NCI-H1048 (cell line): ENCODE measurements at regions not wholly inside any gene's neighbourhood (a gene's known extent, or its start where the extent isn't known, plus 50 kb on each side); places are given as distances from the start of the nearest gene placed in this dataset.

ENCODE experiments used
- DNase-seq: peaks from one replicate; lab custom pipeline; 2025; lab: John Stamatoyannopoulos, UW

DNA sequence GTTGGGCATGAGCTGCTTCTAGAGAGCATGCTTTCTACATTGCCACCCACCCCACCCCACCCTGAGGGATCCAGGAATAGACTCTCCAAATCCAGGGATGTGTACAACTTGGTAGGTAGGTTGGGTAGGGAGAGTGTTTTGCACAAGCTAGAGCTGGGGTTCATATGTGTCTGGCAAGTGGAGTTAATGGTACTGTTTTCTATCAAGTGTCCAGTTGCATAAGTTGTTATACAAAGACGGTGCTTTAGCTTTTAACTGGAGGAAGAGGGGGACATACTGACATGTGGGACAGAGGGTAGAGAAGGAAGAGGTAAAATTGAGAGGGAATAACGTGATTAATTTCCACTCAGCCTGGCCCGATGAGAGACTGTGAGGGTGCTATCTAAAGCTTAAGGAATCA lies 51.0 kb upstream of the TNC start:
- DNase-seq, result no peak

DNA sequence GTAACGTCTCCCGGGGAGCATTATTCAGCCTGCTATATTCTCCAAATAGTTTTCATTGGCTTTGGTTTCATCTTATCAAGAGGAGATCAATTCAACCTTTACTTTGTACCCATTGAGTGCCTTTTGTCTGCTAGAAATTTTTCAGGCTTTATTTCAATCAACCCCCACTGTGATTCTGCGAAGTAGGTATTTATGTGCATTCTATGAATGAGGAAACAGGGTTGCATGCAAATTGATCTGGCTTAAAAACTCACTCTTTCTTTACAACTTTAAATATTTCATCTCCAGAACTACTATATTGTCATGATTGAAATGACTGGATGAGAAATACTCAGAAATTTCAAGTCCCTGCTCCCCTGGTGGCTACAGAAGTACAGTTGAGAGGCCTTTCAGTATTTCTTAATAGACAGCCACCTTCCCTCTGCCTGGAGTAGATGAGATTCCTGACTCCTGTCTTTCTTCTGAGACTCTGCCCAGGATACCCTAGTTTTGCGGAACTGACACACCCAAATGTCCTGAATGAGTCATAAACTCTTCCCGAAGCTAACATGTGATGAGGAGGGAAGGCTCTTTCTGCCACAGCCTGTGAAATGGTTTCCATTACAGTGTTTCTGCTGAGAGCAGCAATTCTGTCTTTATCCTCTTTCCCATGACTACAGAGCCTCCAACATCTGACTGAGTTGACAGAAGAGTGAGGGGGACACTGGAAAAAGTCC lies 52.6 kb upstream of the TNC start:
- DNase-seq, result no peak

- DNase-seq, result no peak
Observed at GRCh38 chr9:115171921-115172388, 54.0 kb upstream of the TNC start.

GRCh38 chr9:115182264-115182663 lies 64.3 kb upstream of the TNC start:
- no peak for DNase-seq

GRCh38 chr9:115183436-115183835 lies 65.5 kb upstream of the TNC start:
- no peak for DNase-seq

DNA sequence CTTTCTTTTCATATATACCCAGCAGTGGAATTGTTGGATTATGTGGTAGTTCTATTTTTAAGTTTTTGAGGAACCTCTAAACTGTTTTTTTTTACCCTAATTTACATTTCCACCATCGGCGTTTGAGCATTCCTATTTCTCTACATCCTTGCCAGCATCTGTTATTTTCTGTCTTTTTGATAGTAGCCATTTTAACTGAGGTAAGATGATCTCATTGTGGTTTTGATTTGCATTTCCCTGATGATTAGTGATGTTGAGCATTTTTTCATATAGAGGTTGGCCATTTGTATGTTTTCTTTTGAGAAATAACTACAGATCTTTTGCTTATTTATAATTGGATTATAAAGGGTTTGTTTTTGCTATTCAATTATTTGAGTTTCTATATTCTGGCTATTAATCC lies 71.7 kb upstream of the TNC start:
- no peak for DNase-seq

- no peak for DNase-seq
Observed at GRCh38 chr9:115191667-115192066, 73.7 kb upstream of the TNC start.

DNA sequence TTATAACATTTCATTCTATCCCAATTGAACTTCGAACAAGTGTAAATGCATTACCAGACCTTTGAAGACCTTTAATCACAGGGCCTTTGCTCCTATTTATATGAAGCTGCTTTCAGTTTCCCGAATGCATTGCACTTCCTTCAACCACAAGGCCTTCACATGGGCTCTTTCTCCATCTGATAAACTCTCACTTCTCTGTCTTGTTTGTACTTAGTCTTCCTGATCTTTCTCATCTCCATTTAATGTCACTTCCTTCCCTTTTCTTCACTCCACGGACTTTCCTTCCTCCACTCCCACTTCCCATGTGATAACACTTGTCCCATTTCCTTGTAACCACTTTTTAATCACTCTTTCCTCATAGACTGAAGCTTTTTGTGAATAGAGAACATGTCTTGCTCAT lies 74.3 kb upstream of the TNC start:
- DNase-seq, result no peak

DNA sequence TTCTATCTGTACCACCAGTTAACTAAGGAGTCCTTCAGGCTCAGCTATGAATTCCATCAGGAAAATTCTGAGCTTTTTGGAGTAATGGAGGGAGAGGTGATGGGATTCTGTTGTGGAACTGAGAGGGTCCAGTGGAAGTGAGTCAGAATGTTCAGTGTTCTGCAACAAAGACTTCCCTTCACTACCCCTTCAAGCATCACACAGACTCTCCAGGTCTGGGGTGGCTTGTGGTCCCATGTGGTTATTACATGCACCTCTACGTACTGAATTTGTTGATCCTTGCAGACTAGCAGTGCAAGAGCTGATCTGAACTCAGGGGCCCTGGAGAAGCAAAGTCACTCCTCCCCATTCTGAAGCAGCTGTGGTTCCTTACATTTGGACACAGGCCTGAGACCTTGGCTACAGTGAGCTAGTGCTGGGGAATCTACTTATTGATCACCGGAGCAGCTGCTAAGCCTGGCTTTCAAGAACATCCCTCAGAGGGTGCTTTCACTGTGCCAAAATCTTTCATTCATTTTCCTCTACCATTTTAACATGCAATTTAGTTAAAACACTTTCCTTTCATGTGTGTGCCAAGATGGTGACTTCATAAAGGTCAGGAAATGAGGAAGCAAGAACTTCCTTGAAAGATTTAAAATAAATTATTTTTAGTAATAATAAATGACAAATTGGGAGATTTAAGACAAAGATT lies 75.0 kb upstream of the TNC start:
- no peak for DNase-seq

GRCh38 chr9:115193777-115194176 lies 75.8 kb upstream of the TNC start:
- DNase-seq, result no peak

GRCh38 chr9:115194216-115194615 lies 76.3 kb upstream of the TNC start:
- DNase-seq, result no peak

- DNase-seq, result no peak
Observed at GRCh38 chr9:115195912-115196311, 78.0 kb upstream of the TNC start.

DNA sequence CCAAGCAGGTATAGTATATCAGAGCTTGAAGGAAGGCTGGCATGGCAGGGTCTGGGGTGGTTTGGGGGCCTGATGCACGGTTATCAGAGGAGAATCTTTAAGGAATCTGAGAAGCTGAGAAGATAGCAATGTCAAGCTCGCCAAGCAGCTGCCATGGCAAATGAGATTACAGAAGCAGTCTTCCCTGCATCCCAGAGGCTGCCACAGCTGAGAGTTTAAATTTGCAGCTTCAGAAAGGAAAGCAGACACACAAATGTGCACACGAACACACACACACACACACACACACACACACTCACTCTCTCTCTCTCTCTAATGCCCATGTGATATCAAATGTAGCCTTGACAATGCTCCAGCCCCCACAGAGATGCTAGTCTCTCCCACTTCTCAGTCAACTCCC lies 79.0 kb upstream of the TNC start:
- no peak for DNase-seq

DNA sequence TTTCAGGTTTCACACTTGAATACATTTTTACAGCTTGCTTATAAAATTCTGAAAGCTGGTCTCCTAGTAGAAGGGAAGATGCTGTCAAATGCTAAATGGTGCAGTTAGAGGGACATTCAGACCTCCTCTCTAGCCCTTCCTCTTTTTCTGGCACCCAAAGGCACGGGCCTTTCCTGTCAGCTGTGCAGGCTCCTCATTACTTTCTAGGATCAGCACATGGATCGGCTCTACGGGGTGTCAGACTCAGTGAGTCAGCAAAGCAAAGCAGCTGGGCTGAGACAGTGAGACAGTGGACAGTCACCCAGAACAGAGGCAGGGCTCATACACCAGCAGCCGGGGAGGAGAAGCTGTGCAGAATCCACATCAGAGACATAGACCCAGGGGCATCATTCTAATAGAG lies 80.0 kb upstream of the TNC start:
- DNase-seq, result no peak

DNA sequence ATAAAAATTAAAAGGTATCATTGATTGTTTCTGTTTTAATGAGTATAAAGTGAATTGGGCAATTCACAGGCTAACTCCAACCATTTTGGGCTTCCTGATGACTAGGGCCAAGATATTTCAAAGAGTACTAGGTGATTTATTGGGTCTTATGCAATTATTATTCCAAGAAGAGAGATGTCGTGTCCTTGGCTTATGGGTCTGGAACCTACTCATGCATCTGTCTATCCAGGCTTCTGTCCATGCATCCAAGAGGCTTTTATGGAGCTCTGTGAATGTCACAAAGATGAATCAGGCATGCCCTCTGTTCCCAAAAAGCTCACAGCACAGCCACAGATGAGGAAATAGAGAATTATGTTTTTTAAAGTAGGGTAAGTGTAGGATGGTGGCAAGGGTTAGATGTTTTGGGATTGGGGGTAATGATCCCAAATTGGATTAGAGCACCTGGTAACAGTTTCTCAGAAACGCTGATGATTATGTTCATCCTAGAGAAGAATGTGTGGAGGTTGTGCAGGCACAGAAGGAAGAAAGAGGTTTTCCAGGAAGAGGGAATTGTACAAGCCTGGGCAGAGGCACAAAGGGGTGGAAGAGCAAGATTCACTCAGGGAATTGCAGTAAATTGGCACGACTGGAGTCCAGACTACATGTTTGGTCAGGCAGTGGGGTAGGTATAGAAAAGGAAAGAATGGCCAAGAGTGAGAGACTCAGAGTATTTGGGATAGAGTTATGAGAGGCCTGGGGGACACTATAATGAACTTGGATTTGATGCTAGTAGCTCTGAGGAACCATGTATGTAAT lies 83.0 kb upstream of the TNC start:
- no peak for DNase-seq

DNA sequence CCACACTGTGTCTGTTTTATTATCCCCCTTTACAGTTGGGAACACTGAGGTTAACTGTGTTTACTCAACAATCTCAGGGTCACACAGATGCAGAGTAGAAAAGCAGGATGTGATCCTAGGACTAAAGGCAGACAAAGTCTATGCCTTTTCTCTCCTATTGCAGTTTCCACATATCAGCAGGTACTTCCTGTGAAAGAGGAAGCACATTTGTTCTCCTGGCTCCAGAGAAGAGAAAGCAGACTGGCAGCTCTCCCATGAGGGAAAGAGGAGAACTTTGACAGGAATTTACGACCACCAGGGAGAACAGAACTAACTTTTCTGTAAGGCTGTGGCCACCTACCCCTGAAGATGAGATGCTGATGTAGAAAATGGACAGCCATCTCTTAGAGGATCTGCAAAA lies 84.2 kb upstream of the TNC start:
- DNase-seq, result no peak

GRCh38 chr9:115202960-115203751 lies 85.2 kb upstream of the TNC start:
- DNase-seq, result no peak

DNA sequence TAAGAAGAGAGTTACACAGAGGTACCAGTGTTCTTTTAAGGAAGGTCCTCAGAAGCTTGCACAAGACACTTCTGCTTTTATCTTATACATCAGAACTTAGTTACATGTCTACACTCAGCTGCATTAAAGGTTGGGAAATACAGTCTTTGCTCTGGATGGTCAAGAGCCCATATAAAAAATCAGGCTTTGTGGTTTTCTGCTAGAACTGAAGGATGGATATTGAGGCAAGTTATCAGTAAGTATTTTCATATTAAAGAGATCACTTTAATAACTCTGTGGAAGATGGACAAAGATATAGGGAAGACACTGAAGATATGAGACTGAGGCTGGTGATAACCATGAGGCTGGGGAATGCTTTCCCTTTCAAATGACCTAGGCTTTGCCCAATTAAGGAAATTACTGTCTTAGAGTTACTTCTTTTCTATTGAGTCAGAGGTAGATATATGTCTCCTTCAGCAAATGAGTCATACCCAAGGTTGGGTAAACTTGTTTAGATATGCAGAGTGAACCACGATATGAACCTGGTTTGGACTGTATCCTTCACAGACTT lies 87.0 kb upstream of the TNC start:
- DNase-seq, result no peak

DNA sequence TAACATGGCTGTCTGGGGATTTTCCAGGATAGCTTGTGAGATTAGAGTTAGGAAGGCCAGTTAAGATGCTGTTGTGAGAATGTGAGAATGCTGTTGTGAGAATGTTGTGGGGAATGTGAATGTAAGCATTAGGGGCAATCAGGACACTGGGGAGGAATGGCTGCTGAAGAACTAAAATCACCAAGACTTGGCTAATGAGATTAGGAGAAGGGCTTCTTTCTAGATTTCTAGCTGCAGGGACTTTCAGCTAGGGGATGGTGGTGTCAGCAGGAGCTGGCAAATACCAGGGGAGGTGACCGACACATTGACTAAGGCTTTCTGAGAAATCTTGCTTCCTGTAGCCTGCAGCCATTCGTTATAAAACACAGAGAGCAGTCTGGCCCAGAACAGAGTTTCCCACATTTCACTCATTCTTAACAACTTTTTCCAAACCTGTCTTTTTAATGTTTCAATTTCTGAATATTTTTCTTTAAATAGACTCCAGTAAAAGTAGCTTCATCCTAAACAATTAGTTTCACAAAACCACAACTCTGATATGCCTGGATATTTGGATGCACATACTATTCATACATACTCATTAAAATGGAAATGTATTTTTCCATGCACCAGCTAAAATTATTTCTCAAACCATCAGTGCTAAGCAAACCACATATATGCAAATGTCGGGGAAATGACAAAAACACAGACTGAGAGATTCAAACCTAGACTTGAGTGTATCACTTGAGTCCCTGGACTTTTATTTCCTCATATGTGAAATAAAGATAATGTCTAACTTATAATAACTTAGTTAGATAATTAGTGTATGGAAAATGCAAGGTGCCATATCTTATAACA lies 89.3 kb upstream of the TNC start:
- DNase-seq, result no peak

- no peak for DNase-seq
Observed at GRCh38 chr9:115208501-115208900, 90.5 kb upstream of the TNC start.
